Skeletal muscle satellite cell (primary cell): ENCODE measurements at regions not wholly inside any gene's neighbourhood (a gene's known extent, or its start where the extent isn't known, plus 50 kb on each side); places are given as distances from the start of the nearest gene placed in this dataset.
"Not testable (repeated sequence)": the region's sequence is repeated elsewhere in the genome, so short reads cannot be mapped to it uniquely, and the experiment has no call there.

Source experiments
- H3K27me3 ChIP-seq: 2 replicates; pipeline ENCODE4 v1.7.0; 2013; ENCODE audit warnings: low read length; ENCODE audit not compliant: control insufficient read depth, insufficient read depth
- H3K36me3 ChIP-seq: 2 replicates; pipeline ENCODE4 v1.7.0; 2013; ENCODE audit warnings: mild to moderate bottlenecking, control low read depth, low read length; ENCODE audit not compliant: insufficient read depth
- H3K4me1 ChIP-seq: 2 replicates; pipeline ENCODE4 v1.7.0; 2013; ENCODE audit warnings: low read length; ENCODE audit not compliant: control insufficient read depth, insufficient read depth
- H3K4me2 ChIP-seq: 2 replicates; pipeline ENCODE4 v1.7.0; 2013; ENCODE audit warnings: mild to moderate bottlenecking, low read length
- H3K4me3 ChIP-seq: 2 replicates; pipeline ENCODE4 v1.7.0; 2013; ENCODE audit warnings: low read length
- H3K9ac ChIP-seq: 2 replicates; pipeline ENCODE4 v1.7.0; 2013; ENCODE audit warnings: mild to moderate bottlenecking, low read depth, low read length, moderate library complexity
- H3K9me3 ChIP-seq: replicated peaks from 2 replicates; pipeline ENCODE4 v1.7.0; 2013; ENCODE audit warnings: mild to moderate bottlenecking, control low read depth, low read length

GRCh38 chr1:57544345-57544744 lies 120.5 kb upstream of the DAB1 start:
- Histone ChIP-seq H3K4me3 (no peak overlapping the region), H3K27me3 (no peaks in the 10 kb centered on the region), H3K4me2 (no peak overlapping the region), H3K9ac (no peak overlapping the region), H3K4me1 (no peaks in the 10 kb centered on the region), H3K36me3 (no peaks in the 10 kb centered on the region), H3K9me3 (no peaks in the 10 kb centered on the region)

- Histone ChIP-seq H3K4me2 (no peak overlapping the region), H3K4me3 (no peak overlapping the region), H3K36me3 (no peaks in the 10 kb centered on the region), H3K27me3 (no peaks in the 10 kb centered on the region), H3K9me3 (no peaks in the 10 kb centered on the region), H3K9ac (no peak overlapping the region), H3K4me1 (no peaks in the 10 kb centered on the region)
Measured at GRCh38 chr1:57536749-57537423, 113.0 kb upstream of the DAB1 start.

- no peaks in the 10 kb centered on the region for H3K4me1 ChIP-seq
- H3K27me3 ChIP-seq: no peaks in the 10 kb centered on the region
- H3K9me3 ChIP-seq: no peaks in the 10 kb centered on the region
- no peak overlapping the region for H3K9ac ChIP-seq
- H3K4me2 ChIP-seq: no peak overlapping the region
- no peaks in the 10 kb centered on the region for H3K36me3 ChIP-seq
- no peak overlapping the region for H3K4me3 ChIP-seq
Measured at GRCh38 chr1:57532299-57532698, 108.4 kb upstream of the DAB1 start.

GRCh38 chr1:57530911-57531260 lies 107.0 kb upstream of the DAB1 start:
- not testable (repeated sequence) for H3K36me3 ChIP-seq, H3K9ac ChIP-seq, H3K27me3 ChIP-seq, H3K9me3 ChIP-seq, H3K4me1 ChIP-seq, H3K4me3 ChIP-seq, H3K4me2 ChIP-seq

GRCh38 chr1:57530206-57530910 lies 106.5 kb upstream of the DAB1 start:
- Histone ChIP-seq H3K4me3 (no peak overlapping the region), H3K36me3 (no peaks in the 10 kb centered on the region), H3K4me1 (no peaks in the 10 kb centered on the region), H3K27me3 (no peaks in the 10 kb centered on the region), H3K4me2 (no peak overlapping the region), H3K9ac (no peak overlapping the region), H3K9me3 (no peaks in the 10 kb centered on the region)

- Histone ChIP-seq H3K9me3 (no peaks in the 10 kb centered on the region), H3K4me2 (no peak overlapping the region), H3K9ac (no peak overlapping the region), H3K4me3 (no peak overlapping the region), H3K36me3 (no peaks in the 10 kb centered on the region), H3K4me1 (no peaks in the 10 kb centered on the region), H3K27me3 (no peaks in the 10 kb centered on the region)
Measured at GRCh38 chr1:57522575-57522974, 98.7 kb upstream of the DAB1 start.

- Histone ChIP-seq H3K4me2 (no peak overlapping the region), H3K9me3 (no peaks in the 10 kb centered on the region), H3K36me3 (no peaks in the 10 kb centered on the region), H3K4me3 (no peak overlapping the region), H3K4me1 (no peaks in the 10 kb centered on the region), H3K27me3 (no peaks in the 10 kb centered on the region), H3K9ac (no peak overlapping the region)
Measured at GRCh38 chr1:57520743-57521515, 97.1 kb upstream of the DAB1 start.

GRCh38 chr1:57518496-57518895 lies 94.6 kb upstream of the DAB1 start:
- no peaks in the 10 kb centered on the region for H3K36me3 ChIP-seq
- no peak overlapping the region for H3K9ac ChIP-seq
- H3K4me3 ChIP-seq: no peak overlapping the region
- no peaks in the 10 kb centered on the region for H3K27me3 ChIP-seq
- no peak overlapping the region for H3K4me2 ChIP-seq
- H3K9me3 ChIP-seq: no peaks in the 10 kb centered on the region
- H3K4me1 ChIP-seq: no peaks in the 10 kb centered on the region

- Histone ChIP-seq H3K9ac (no peak overlapping the region), H3K4me2 (no peak overlapping the region)
Measured at GRCh38 chr1:57517587-57518374, 93.9 kb upstream of the DAB1 start.

GRCh38 chr1:57512386-57512785 lies 88.5 kb upstream of the DAB1 start:
- H3K27me3 ChIP-seq: no peaks in the 10 kb centered on the region
- no peaks in the 10 kb centered on the region for H3K9me3 ChIP-seq
- no peak overlapping the region for H3K4me2 ChIP-seq
- no peak overlapping the region for H3K4me3 ChIP-seq
- no peaks in the 10 kb centered on the region for H3K4me1 ChIP-seq
- H3K36me3 ChIP-seq: no peaks in the 10 kb centered on the region
- H3K9ac ChIP-seq: no peak overlapping the region

More at GRCh38 chr1:57517587-57518374, 93.9 kb upstream of the DAB1 start:
- H3K27me3 ChIP-seq: no peaks in the 10 kb centered on the region
- no peaks in the 10 kb centered on the region for H3K36me3 ChIP-seq
- H3K9me3 ChIP-seq: no peaks in the 10 kb centered on the region
- H3K4me3 ChIP-seq: no peak overlapping the region
- H3K4me1 ChIP-seq: no peaks in the 10 kb centered on the region

GRCh38 chr1:57506941-57507340 lies 83.1 kb upstream of the DAB1 start:
- H3K9me3 ChIP-seq: no peaks in the 10 kb centered on the region
- no peaks in the 10 kb centered on the region for H3K4me1 ChIP-seq
- no peak overlapping the region for H3K9ac ChIP-seq
- H3K27me3 ChIP-seq: no peaks in the 10 kb centered on the region
- H3K4me3 ChIP-seq: no peak overlapping the region
- H3K4me2 ChIP-seq: no peak overlapping the region
- no peaks in the 10 kb centered on the region for H3K36me3 ChIP-seq
